ENCODE measurements at regions not wholly inside any gene's neighbourhood (a gene's known extent, or its start where the extent isn't known, plus 50 kb on each side); places are given as distances from the start of the nearest gene placed in this dataset.
"Not testable (repeated sequence)": the region's sequence is repeated elsewhere in the genome, so short reads cannot be mapped to it uniquely, and the experiment has no call there.

GRCh38 chr21:27984663-27985325, 1007.9 kb downstream of the LTN1 start:
- H3K4me1 ChIP-seq (ENCODE audit: insufficient read depth); H3K27ac ChIP-seq; H3K27me3 ChIP-seq; H3K9me3 ChIP-seq; H3K36me3 ChIP-seq; H3K4me3 ChIP-seq; intact Hi-C loops (cut with DNase I): not testable (repeated sequence)
- 24 to 34% (median 28%) methylated on average over 2 of the region's 2 CpGs for WGBS, 3 donors
- DNase-seq: peak in 3 of 5 donors; percentile 19 to 43 (median 26)

GRCh38 chr21:27979446-27979845, 1012.6 kb upstream of the ADAMTS5 start:
- H3K27ac ChIP-seq; H3K27me3 ChIP-seq; H3K4me1 ChIP-seq (ENCODE audit: insufficient read depth); intact Hi-C loops (cut with DNase I); H3K36me3 ChIP-seq; DNase-seq; H3K9me3 ChIP-seq; H3K4me3 ChIP-seq: not testable (repeated sequence)

GRCh38 chr21:27975514-27975913, 1008.6 kb upstream of the ADAMTS5 start:
- no peak for TF ChIP-seq CTCF (IDR thresholded peaks at IDR 0.05)
- TF ChIP-seq POLR2A (IDR thresholded peaks at IDR 0.05): no peak
- no peak for TF ChIP-seq EP300 (IDR thresholded peaks at IDR 0.05)
- intact Hi-C loops (cut with DNase I): no loop called here
- WGBS, 3 donors: 86 to 91% (median 88%) methylated on average over 2 of the region's 2 CpGs

GRCh38 chr21:27974152-27974551, 1007.3 kb upstream of the ADAMTS5 start:
- WGBS, 3 donors: 91 to 97% (median 92%) methylated on average over 1 of the region's 1 CpG
- H3K27ac ChIP-seq; H3K4me1 ChIP-seq (ENCODE audit: insufficient read depth); intact Hi-C loops (cut with DNase I); H3K27me3 ChIP-seq; H3K36me3 ChIP-seq; H3K4me3 ChIP-seq; H3K9me3 ChIP-seq; DNase-seq: not testable (repeated sequence)

More at GRCh38 chr21:27975514-27975913, 1008.6 kb upstream of the ADAMTS5 start:
- H3K9me3 ChIP-seq: no peaks in the 10 kb centered on the region
- no peaks in the 10 kb centered on the region for H3K27me3 ChIP-seq
- no peaks in the 10 kb centered on the region for H3K4me1 ChIP-seq (ENCODE audit: insufficient read depth)
- H3K36me3 ChIP-seq: no peaks in the 10 kb centered on the region
- no peak overlapping the region for H3K4me3 ChIP-seq
- H3K27ac ChIP-seq: no peak overlapping the region
- DNase-seq: no peak

- H3K9me3 ChIP-seq; H3K4me1 ChIP-seq (ENCODE audit: insufficient read depth); H3K4me3 ChIP-seq; H3K27ac ChIP-seq; H3K36me3 ChIP-seq; H3K27me3 ChIP-seq; intact Hi-C loops (cut with DNase I); DNase-seq: not testable (repeated sequence)
Measured at GRCh38 chr21:27968240-27968639, 1001.4 kb upstream of the ADAMTS5 start.

GRCh38 chr21:27954543-27955165, 987.8 kb upstream of the ADAMTS5 start:
- Histone ChIP-seq H3K4me1 (ENCODE audit: insufficient read depth) (no peaks in the 10 kb centered on the region), H3K9me3 (no peaks in the 10 kb centered on the region), H3K27ac (no peak overlapping the region), H3K4me3 (no peak overlapping the region), H3K36me3 (no peaks in the 10 kb centered on the region), H3K27me3 (no peaks in the 10 kb centered on the region)
- WGBS, 3 donors: 54 to 61% (median 60%) methylated on average over 3 of the region's 3 CpGs
- intact Hi-C loops (cut with DNase I): no loop called here
- TF ChIP-seq CTCF (IDR thresholded peaks at IDR 0.05): no peak
- no peak for TF ChIP-seq EP300 (IDR thresholded peaks at IDR 0.05)
- TF ChIP-seq POLR2A (IDR thresholded peaks at IDR 0.05): no peak
- DNase-seq: no peak
